DND-41 (cell line): ENCODE measurements at regions not wholly inside any gene's neighbourhood (a gene's known extent, or its start where the extent isn't known, plus 50 kb on each side); places are given as distances from the start of the nearest gene placed in this dataset.

ENCODE experiments used
- ATAC-seq: fragments of 200-7000 bp; cut with Tn5 transposase; 3 replicates; pipeline ENCODE4 v1.9.1; 2021; ENCODE audit warnings: low read depth; ENCODE audit not compliant: insufficient read depth
- DNase-seq: peaks from one replicate; pipeline ENCODE4 v3.0.0-alpha.2; 2020
- H2AFZ ChIP-seq: 2 replicates; pipeline ENCODE4 v1.6.0; 2012; ENCODE audit warnings: low read depth, low read length
- H3K27ac ChIP-seq: 2 replicates; pipeline ENCODE4 v1.5.1; 2012; ENCODE audit warnings: low read length, inconsistent platforms
- H3K27me3 ChIP-seq: fragments of 200-600 bp; sonication (generic); 2 replicates; pipeline ENCODE4 v1.6.0; 2012; ENCODE audit warnings: low read length, mild to moderate bottlenecking, inconsistent platforms; ENCODE audit not compliant: insufficient read depth, poor library complexity
- H3K36me3 ChIP-seq: 2 replicates; pipeline ENCODE4 v1.5.1; 2012; ENCODE audit warnings: low read length, inconsistent platforms; ENCODE audit not compliant: insufficient read depth
- H3K4me1 ChIP-seq: 2 replicates; pipeline ENCODE4 v1.5.1; 2012; ENCODE audit warnings: mild to moderate bottlenecking, low read length; ENCODE audit not compliant: insufficient read depth
- H3K4me2 ChIP-seq: 2 replicates; pipeline ENCODE4 v1.6.0; 2012; ENCODE audit warnings: mild to moderate bottlenecking, moderate library complexity, low read length, inconsistent platforms; ENCODE audit not compliant: insufficient read depth
- H3K4me3 ChIP-seq, 2 experiments: fragments of 200-600 bp in 1 of 2; shearing (Covaris generic) in 1 of 2; 2 replicates each; pipeline ENCODE4 v1.5.1; 2012 to 2016; ENCODE audit warnings: inconsistent platforms in 2 of 2, low read length in 2 of 2, mild to moderate bottlenecking in 2 of 2, low read depth in 1 of 2, moderate library complexity in 1 of 2
- H3K79me2 ChIP-seq: 2 replicates; pipeline ENCODE4 v1.6.0; 2012; ENCODE audit warnings: low read length, inconsistent platforms; ENCODE audit not compliant: insufficient read depth
- H3K9ac ChIP-seq: 2 replicates; pipeline ENCODE4 v1.6.0; 2012; ENCODE audit warnings: low read depth, mild to moderate bottlenecking, inconsistent platforms, low read length, moderate library complexity
- H3K9me3 ChIP-seq: 2 replicates; pipeline ENCODE4 v1.5.1; 2012; ENCODE audit warnings: low read length, moderate library complexity, mild to moderate bottlenecking, inconsistent platforms; ENCODE audit not compliant: insufficient read depth, severe bottlenecking
- H4K20me1 ChIP-seq: 2 replicates; pipeline ENCODE4 v1.6.0; 2012; ENCODE audit warnings: low read length; ENCODE audit not compliant: insufficient read depth
- EZH2 ChIP-seq: IDR thresholded peaks from 3 replicates; pipeline ENCODE4 v1.6.1; 2012; ENCODE audit warnings: borderline replicate concordance, low read depth, mild to moderate bottlenecking, moderate library complexity, low read length, inconsistent platforms; ENCODE audit not compliant: severe bottlenecking
- TF ChIP-seq, protein P1 (sequence below): IDR thresholded peaks from 2 replicates; pipeline ENCODE4 v1.5.1; 2012; ENCODE audit warnings: borderline replicate concordance, low read length, moderate library complexity, mild to moderate bottlenecking; ENCODE audit not compliant: poor library complexity, severe bottlenecking; ENCODE audit errors: extremely low read depth

DNA sequence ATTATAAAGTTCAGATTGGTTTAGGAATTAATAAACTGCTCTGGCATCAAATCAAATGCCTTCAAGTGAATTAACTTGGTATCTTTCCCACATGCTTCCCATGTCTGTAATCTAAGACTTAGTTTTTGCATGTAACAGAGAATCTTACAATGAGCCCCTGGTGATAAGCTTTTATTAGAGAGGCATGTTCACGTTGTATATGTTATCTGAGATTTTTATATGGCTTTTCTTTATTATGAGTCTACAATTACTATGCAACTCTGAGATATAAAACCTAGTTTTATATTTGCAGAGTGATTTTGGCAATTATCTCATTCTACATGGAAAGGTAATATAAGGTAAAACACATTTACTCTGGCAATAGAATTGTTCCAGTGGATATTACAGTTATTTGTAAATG is 1578.4 kb upstream of the IGFBP7 start:
- H4K20me1 ChIP-seq = no peaks in the 10 kb centered on the region
- TF ChIP-seq, protein P1, sequence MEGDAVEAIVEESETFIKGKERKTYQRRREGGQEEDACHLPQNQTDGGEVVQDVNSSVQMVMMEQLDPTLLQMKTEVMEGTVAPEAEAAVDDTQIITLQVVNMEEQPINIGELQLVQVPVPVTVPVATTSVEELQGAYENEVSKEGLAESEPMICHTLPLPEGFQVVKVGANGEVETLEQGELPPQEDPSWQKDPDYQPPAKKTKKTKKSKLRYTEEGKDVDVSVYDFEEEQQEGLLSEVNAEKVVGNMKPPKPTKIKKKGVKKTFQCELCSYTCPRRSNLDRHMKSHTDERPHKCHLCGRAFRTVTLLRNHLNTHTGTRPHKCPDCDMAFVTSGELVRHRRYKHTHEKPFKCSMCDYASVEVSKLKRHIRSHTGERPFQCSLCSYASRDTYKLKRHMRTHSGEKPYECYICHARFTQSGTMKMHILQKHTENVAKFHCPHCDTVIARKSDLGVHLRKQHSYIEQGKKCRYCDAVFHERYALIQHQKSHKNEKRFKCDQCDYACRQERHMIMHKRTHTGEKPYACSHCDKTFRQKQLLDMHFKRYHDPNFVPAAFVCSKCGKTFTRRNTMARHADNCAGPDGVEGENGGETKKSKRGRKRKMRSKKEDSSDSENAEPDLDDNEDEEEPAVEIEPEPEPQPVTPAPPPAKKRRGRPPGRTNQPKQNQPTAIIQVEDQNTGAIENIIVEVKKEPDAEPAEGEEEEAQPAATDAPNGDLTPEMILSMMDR = no peak
- TF ChIP-seq EZH2 = no peak
- ATAC-seq (no peak), DNase-seq (no peak)
- H3K79me2 ChIP-seq = no peaks in the 10 kb centered on the region
- H3K27ac ChIP-seq = no peak overlapping the region
- H3K9ac ChIP-seq = no peak overlapping the region
- no peak overlapping the region for H3K4me2 ChIP-seq
- H3K27me3 ChIP-seq = no peaks in the 10 kb centered on the region
- no peak overlapping the region for H2AFZ ChIP-seq
- H3K4me1 ChIP-seq = no peaks in the 10 kb centered on the region
- no peaks in the 10 kb centered on the region for H3K9me3 ChIP-seq
- H3K4me3 ChIP-seq = no peak overlapping the region
- H3K36me3 ChIP-seq = no peaks in the 10 kb centered on the region

DNA sequence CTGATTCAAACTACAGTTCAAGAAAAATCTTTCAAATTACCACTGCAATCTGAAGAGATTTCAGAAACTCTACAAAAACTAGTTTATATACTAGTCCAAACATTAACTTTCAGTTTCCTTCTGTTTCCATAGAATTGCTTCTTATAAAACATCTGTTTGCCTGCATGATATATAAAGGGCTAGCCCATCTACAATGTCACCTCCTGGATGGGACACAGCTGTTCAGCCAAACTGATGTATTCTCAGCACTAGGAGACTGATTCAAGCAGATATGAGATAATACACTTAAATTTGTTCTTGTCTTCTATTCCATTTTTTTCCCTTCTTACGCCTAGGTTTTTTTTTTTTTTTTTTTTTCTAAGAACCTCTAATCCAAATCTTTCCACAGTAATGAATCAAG is 1569.7 kb upstream of the IGFBP7 start:
- no peak for TF ChIP-seq EZH2
- TF ChIP-seq, protein P1 = no peak
- no peaks in the 10 kb centered on the region for H3K9me3 ChIP-seq

DNA sequence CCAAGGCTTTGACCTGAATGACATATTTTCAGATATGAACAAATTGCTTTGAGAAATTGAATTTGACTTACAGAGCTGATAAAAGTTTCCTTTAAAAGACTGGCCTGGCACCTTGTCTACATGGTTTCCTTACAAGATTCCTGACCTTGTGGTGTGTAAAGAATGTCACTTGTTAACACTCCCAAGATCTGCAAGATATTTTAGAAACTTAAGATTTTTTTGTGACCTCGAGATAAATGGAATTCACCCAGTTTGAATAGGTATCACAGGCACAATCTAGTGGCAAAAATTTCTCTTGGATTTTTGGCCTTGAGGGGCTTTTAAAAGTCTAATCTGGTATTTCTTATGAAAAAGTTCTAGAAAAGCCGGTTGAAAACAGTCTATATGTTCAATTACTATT is 1568.9 kb upstream of the IGFBP7 start:
- ATAC-seq = no peak
- H3K9ac ChIP-seq = no peak overlapping the region
- no peak overlapping the region for H2AFZ ChIP-seq
- H3K4me3 ChIP-seq = no peak overlapping the region
- TF ChIP-seq, protein P1 = no peak
- no peak for TF ChIP-seq EZH2
- no peaks in the 10 kb centered on the region for H3K27me3 ChIP-seq
- H3K36me3 ChIP-seq = no peaks in the 10 kb centered on the region
- H3K4me2 ChIP-seq = no peak overlapping the region
- no peaks in the 10 kb centered on the region for H3K79me2 ChIP-seq
- H4K20me1 ChIP-seq = no peaks in the 10 kb centered on the region
- no peak for DNase-seq
- H3K4me1 ChIP-seq = no peaks in the 10 kb centered on the region
- no peak overlapping the region for H3K27ac ChIP-seq
- peaks cover 4% of the 10 kb centered on the region for H3K9me3 ChIP-seq

More for the DNA sequence above, 1569.7 kb upstream of the IGFBP7 start:
- no peak overlapping the region for H2AFZ ChIP-seq
- H3K79me2 ChIP-seq = no peaks in the 10 kb centered on the region
- no peak for DNase-seq
- H4K20me1 ChIP-seq = no peaks in the 10 kb centered on the region
- ATAC-seq = no peak
- no peaks in the 10 kb centered on the region for H3K36me3 ChIP-seq
- no peak overlapping the region for H3K27ac ChIP-seq
- H3K4me1 ChIP-seq = no peaks in the 10 kb centered on the region
- H3K27me3 ChIP-seq = no peaks in the 10 kb centered on the region
- no peak overlapping the region for H3K9ac ChIP-seq
- H3K4me3 ChIP-seq = no peak overlapping the region
- no peak overlapping the region for H3K4me2 ChIP-seq

DNA sequence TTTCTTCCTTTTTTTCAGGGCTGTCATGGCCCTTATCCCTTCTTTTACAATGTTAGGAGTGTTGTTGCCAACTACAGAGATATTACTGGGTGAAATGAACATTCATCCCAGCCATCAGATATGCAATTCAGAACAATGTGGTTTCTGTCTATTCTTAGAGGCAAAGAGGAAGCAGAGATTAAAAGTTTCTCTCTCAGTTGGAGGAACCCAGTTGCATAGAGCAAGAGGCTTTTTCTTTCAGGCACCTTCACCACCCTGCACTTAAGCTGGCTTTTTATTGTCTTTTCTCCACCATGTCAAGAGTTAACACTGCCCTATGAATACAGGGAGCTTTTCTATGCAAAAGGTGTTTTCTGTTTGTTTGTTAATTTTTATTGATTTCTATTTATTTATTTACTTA is 1559.6 kb upstream of the IGFBP7 start:
- Histone ChIP-seq H3K79me2 (no peaks in the 10 kb centered on the region), H3K36me3 (no peaks in the 10 kb centered on the region), H3K9me3 (peaks cover 4% of the 10 kb centered on the region), H3K4me3 (no peak overlapping the region), H2AFZ (no peak overlapping the region), H4K20me1 (no peaks in the 10 kb centered on the region), H3K4me1 (no peaks in the 10 kb centered on the region), H3K27ac (no peak overlapping the region), H3K27me3 (no peaks in the 10 kb centered on the region), H3K4me2 (no peak overlapping the region), H3K9ac (no peak overlapping the region)
- no peak for ATAC-seq
- no peak for TF ChIP-seq EZH2
- TF ChIP-seq, protein P1 = no peak
- DNase-seq = no peak
